Hematopoietic multipotent progenitor cell treated with erythropoietin and hydrocortisone succinate and interleukin-3 and kit ligand, for 15 days (in vitro differentiated cells): ENCODE measurements at regions not wholly inside any gene's neighbourhood (a gene's known extent, or its start where the extent isn't known, plus 50 kb on each side); places are given as distances from the start of the nearest gene placed in this dataset.
"Not testable (repeated sequence)": the region's sequence is repeated elsewhere in the genome, so short reads cannot be mapped to it uniquely, and the experiment has no call there.

Source experiments
- DNase-seq: peaks from one replicate; pipeline ENCODE4 v3.0.0-alpha.2; 2015; ENCODE audit warnings: low spot score

DNA sequence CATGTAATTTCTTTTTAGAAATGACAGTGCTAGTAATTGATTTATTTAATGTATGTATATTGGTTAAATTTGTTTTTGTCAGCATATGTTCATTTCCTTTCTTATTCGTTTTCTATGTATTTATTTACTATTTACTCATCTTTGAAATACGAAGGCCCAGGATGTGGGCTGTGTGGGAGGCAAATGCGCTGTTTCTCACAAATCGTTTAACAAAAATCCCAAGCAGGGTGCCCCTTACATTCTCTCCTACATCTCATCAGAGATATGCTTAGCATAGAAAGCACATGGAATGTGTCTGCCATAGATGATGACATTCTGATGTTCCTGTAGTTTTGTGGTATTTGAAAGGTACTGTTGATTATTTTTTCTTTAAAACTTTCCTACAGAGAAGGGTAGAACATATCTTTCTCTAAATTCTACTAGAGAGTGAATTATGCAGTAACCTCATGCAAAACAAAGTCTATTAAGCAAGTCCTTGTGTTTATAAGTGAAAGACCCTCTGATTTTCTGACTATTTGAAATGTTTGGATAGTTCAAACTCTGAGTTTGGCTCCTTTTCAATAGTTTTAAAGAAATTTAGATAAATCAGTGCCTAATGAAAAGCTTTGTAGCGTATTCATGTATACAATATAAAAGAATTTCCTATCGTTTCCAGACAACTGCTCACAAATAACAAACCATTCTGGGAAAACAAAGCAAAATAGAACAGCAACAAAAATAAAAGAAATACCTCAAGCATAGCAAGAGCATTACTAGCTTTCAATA, 111.1 kb upstream of the VGLL3 start:
- DNase-seq: no peak

DNA sequence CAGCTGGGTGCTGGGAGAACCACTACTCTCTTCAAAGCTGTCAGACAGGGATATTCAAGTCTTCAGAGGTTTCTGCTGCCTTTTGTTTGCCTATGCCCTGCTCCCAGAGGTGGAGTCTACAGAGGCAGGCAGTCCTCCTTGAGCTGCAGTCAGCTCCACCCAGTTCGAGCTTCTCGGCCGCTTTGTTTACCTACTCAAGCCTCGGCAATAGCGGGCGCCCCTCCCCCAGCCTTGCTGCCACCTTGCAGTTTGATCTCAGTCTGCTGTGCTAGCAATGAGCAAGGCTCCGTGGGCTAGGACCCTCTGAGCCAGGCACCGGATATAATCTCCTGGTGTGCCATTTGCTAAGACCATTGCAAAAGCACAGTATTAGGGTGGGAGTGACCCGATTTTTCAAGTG, 106.8 kb upstream of the VGLL3 start:
- DNase-seq: not testable (repeated sequence)

- DNase-seq: peak; percentile 14
Measured at GRCh38 chr3:87090631-87091030, 99.7 kb upstream of the VGLL3 start.

- peak; percentile 11 for DNase-seq
Measured at GRCh38 chr3:87088993-87089841, 98.3 kb upstream of the VGLL3 start.

GRCh38 chr3:87088430-87088992, 97.6 kb upstream of the VGLL3 start:
- DNase-seq: no peak

DNA sequence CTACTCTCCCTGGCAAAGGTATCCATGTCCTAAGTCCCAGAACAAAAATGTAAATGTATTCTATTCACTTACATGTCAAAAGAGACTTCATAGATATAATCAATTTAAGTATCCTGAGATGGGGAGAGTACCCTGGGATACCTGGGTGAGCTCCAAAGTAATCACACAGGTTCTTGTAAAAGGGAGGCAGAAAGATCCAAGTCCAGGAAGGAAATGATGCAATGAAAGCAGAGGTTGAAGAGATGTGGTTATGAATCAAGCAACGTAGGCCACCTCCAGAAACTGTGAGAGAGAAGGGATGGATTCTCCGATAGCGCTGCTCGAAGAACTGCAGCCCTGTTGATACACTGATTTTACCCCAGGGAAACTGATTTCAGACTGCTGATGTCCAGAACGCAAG, 93.9 kb upstream of the VGLL3 start:
- DNase-seq: no peak

GRCh38 chr3:87082796-87083440, 92.0 kb upstream of the VGLL3 start:
- DNase-seq: no peak

DNA sequence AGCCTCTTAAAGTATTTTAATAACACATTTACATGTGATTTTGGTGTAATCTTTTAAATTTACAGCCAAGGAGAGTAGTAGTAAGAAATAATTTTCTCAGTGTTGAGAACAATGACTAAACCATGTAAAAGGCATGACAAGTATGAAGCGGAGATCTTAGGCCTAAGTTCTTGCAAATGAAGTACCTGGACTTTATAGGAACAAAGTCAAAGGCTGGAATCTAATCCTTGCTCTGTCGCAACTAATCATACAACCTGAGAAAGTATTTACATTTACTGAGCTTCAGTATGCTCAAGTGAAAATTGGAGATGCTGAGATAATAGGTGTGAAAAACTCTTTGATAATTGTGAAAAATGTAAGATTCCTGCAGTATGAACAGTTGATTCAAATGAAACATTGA, 86.4 kb upstream of the VGLL3 start:
- DNase-seq: no peak

DNA sequence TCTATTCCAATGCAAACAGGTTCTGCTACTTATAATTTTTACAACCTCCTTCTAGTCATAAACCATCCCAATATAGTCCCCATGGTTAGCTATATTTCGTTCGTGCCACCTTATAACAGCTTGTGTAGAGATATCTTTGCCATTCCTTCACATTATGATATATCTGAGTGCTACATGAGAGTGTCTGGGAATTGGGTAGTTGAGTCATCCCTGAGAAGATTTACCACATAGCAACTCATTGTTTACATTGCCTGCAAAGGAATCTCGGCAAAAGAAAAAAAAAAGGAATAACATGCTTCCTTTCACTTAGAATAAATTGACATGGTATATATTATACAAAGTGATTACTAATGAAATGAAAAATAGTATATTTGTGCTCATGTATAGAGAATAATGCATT, 86.0 kb upstream of the VGLL3 start:
- DNase-seq: no peak

DNA sequence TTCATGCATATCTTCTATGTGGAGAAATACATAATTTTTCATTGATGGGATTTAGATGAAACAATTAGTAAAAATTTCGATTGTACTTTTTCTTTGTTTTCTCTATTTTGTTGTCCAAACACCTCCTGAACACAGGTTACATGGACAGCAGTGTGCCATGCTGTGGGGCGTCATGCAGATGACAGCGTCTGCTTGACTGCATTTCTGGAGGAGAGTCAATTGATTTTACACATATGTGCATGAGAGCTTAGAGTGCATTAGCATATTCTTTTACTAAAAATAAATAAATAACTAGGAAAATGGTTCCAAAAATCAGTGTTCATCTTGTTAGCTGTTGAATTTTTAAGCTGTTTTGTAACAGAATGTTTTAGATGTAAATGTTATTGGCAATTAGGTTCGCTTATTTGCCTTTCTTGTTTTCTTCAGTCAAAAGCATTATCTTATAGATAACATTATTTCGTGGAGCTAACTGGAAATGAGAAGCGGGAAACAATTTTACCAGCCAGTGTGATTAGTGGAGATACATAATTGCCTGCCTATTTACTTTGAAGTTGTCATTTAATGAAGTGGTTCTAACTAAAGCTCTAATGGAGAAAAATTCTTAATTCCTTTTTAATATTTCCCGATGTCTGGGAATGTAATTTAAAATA, 82.7 kb upstream of the VGLL3 start:
- no peak for DNase-seq

- no peak for DNase-seq
Measured at GRCh38 chr3:87072446-87072845, 81.5 kb upstream of the VGLL3 start.

DNA sequence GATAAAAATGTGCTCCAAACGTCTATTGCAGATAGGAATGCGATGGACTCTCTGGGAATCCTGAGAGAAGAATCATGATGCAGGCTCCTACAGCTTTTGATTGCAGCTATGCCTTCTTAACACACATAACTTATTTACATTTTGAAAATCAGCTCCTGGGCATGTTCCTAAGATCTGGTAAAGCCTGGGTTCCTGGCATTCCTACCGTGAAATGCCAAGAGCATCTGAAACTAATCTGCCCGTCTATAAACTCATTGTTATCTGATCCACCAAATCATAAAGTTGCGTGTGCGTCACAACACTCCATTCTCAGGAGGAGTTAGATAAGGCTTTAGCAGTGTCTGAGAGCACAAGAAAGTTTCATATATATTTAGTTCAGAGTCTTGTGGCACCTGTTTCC, 79.0 kb upstream of the VGLL3 start:
- no peak for DNase-seq

GRCh38 chr3:87069021-87069420, 78.1 kb upstream of the VGLL3 start:
- DNase-seq: no peak

GRCh38 chr3:87062685-87063084, 71.7 kb upstream of the VGLL3 start:
- DNase-seq: no peak

DNA sequence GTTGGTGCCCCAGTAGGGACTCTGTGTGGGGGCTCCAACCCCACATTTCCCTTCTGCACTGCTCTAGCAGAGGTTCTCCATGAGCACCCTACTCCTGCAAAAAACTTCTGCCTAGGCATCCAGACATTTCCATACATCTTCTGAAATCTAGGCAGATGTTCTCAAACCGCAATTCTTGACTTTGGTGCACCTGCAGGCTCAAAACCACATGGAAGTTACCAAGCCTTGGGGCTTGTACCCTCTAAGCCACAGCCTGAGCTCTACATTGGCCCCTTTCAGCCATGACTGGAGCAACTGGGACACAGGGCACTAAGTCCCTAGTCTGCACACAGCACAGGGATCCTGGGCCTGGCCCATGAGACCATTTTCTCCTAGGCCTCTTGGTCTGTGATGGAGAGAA, 66.5 kb upstream of the VGLL3 start:
- no peak for DNase-seq

DNA sequence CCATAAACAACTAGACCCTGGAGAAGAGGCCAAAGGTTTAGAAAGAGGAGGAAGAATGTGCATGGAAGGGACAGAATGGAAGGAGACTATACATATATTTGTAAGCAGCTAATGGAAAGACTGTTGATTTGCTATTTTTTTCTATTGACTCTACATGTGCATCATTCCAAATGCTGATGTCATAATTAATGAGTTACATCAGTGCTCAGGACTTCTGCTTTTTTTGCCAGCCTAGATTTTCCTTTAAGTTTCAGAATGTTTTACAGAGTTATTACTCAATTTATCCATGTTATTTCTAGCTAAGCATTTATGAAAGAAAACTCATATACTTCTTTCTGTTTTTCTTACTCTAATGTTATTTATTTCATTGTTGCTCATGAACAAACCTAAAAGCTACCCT, 62.6 kb upstream of the VGLL3 start:
- DNase-seq: no peak

GRCh38 chr3:87052499-87053260, 61.7 kb upstream of the VGLL3 start:
- no peak for DNase-seq

GRCh38 chr3:87047852-87048251, 56.9 kb upstream of the VGLL3 start:
- no peak for DNase-seq

- no peak for DNase-seq
Measured at GRCh38 chr3:87046241-87046640, 55.3 kb upstream of the VGLL3 start.

DNA sequence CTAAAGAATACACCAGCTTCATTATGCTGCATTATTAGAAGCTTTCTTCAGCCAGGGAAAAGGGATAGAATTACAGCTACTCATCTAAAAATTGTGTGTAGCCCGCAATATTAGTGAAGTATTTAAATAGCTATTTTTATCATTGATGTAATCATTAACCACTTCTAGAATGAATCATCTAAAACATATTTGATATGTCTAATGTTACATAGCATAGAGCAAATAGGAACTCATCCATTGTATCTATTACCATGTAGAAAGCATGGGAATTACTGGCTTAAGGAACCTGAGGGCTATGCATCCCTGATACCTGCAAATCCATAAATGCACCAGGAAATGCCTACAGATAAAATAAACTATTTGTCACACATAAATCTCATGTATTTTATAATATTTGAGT, 54.5 kb upstream of the VGLL3 start:
- no peak for DNase-seq

DNA sequence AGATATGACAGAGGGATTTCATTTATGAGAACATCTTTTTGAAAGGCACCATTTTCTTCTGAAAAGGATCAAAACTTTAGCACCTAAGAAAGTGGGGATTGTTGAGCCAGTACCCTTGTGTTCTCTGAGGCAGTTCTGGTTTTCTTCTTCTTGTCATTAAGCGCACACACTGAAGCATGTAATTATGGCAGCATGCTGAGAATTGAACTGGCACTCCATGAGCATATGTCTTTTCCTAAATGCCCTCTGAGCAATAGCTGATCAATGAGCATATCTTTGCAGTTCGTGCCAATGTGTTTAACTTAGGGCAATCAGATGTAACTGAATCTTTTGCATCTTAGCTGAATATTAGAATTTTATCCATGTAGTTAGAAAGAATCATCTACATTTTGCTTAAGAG, 53.9 kb upstream of the VGLL3 start:
- DNase-seq: no peak
